Dedifferentiated amniotic fluid mesenchymal stem cell (primary cell): ENCODE measurements at regions not wholly inside any gene's neighbourhood (a gene's known extent, or its start where the extent isn't known, plus 50 kb on each side); places are given as distances from the start of the nearest gene placed in this dataset.

Source experiments
- DNase-seq: peaks from one replicate; pipeline ENCODE4 v3.0.0-alpha.2; 2016; ENCODE audit errors: extremely low spot score

GRCh38 chr2:37865640-37866039 is 59.4 kb upstream of the RMDN2 start:
- no peak for DNase-seq

DNA sequence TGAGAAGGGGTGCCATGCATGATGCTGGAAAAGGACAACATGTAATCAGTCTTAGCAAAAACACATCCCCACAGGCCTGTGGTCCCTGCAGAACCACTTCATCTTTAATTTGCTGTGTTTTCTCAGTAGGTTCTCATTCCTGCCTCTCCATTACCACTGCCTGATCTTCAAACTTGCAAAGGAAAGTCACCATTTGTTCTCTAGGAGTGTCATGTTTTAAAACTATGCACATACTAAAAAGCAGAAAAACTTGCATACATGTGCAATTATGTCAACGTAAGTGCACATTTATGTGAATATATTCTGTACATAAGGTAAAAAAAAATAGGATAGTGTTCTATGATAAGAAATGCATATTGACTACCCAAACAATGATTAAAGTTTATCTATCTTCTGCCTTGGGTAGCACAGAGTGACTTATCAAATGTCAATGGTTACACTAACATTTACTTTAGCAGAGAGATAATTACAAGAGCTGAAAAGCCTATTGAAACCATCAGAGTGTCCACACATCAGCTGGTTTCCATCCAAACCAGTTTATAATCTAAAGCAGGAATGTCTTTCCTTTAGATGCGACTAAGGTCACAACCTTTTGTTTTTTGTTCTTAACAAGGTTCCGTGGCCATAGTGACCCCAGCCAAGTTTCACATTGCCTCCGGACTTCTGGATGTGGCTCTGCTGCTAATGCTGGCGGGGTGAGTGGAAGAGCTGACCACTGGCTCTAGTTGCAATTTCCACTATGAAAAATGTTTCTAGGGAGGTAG is 58.7 kb upstream of the RMDN2 start:
- DNase-seq: no peak

DNA sequence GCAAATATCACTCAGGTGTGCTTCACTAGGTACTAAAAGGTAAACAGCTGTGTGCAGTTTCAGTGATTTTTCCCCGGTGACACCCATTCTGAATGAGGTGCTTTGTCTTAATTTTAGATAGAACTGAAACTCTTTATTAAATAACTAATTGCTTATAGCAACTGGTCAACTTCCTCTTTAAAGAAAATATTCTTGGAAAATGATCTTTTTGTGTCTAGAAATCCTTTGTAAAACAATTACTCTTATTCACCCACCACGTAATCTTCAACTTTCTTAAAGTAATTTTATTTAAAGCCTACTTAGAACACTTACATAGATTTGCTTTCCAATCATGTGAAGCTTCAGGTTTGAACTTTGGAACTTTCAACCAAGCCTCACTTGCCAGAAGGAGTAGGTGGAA is 57.9 kb upstream of the RMDN2 start:
- DNase-seq: no peak

DNA sequence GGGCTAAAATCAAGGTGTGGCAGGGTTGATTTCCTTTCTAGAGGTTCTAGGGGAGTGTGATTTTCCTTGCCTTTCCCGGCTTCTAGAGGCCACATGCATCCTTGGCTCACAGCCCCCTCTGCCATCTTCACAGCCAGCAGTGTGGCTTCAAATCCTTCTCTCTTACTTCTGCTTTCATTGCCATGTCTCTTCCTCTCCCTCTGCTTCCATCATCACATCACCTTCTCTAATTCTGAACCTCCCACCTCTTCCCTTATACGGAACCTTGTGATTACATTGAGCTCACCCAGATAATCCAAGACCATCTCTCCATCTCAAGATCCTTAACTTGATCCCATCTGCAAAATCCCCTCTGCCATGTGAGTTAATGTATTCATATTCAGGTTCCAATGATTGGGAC is 56.2 kb upstream of the RMDN2 start:
- no peak for DNase-seq

- no peak for DNase-seq
Observed at GRCh38 chr2:37869304-37869703, 55.8 kb upstream of the RMDN2 start.

- DNase-seq: no peak
Observed at GRCh38 chr2:37869771-37870170, 55.3 kb upstream of the RMDN2 start.

GRCh38 chr2:37870829-37871228 is 54.3 kb upstream of the RMDN2 start:
- DNase-seq: peak; percentile 55

GRCh38 chr2:37871456-37872191 is 53.5 kb upstream of the RMDN2 start:
- DNase-seq: peak; percentile 25

DNA sequence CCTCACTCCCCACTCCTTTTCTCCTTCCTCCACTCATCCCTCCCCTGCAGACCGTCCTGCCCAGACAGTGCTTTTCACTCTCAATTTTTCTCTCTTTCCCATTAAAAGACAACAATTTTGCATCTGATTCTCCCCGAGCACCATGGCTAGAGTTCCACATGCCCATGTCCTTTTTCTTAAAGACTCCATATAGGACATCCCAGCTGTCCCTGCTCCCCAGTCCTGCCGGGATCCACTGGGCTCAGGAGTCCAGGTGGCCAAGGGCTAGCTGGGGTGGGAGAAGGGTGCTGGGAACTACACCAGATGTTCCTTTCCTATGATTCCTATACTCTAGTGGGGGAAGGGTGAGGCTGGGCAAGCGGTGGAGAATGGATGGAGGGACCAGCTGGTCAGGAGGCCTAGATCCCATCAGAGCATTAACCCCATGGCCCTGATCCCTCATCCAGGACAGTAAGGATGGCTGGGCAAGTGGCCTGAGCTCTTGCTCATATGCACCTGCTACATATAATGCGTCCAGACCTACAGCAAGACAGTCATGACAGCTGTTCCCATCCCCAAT is 52.8 kb upstream of the RMDN2 start:
- no peak for DNase-seq

DNA sequence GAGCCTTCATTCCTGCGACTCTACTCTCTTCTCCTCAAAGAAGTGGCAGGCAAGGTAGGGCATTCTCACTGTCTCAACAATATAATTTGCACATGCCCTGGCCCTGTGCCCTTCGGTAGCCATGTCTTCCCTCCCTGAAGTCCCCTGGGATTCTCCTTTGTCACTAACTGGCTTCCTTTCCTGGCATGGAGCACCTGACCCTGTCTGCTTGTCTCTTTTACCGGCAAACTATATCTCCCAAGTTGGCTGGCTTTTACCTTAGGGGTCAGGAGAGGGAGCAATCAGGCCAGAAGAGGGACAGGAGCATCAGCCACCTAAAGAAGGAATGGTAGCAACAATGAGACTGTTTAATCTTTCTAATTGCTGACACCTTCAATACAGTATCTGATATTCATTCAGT is 51.9 kb upstream of the RMDN2 start:
- DNase-seq: no peak

- DNase-seq: no peak
Observed at GRCh38 chr2:37873749-37874330, 51.2 kb upstream of the RMDN2 start.

- no peak for DNase-seq
Observed at GRCh38 chr2:37874470-37874869, 50.6 kb upstream of the RMDN2 start.
